ENCODE measurements at regions not wholly inside any gene's neighbourhood (a gene's known extent, or its start where the extent isn't known, plus 50 kb on each side); places are given as distances from the start of the nearest gene placed in this dataset.

DNA sequence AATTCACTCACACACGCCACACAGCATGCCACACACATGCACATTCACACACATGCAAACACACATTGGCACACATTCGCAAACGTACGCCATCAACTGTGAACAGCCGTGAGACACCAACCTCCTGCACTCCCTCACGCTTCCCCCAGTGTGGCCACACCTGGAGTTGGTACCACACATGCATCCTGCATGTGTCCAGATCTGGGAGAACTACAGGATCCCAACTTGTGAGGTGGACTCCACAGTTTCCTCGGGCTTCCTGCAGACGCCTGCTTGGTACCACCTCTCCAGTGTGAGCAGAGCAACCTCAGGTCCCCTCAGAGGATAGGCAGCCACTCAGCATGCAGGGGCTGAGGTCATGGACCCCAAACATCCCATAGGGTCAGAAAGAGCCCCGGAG lies 239.0 kb downstream of the EIPR1 start:
- no peak for DNase-seq (ENCODE audit: extremely low spot score)
- Histone ChIP-seq H3K36me3 (ENCODE audit: insufficient read depth) (no peaks in the 10 kb centered on the region), H3K27ac (ENCODE audit: low read depth) (no peak overlapping the region), H3K4me3 (ENCODE audit: low read depth, low read length) (no peak overlapping the region), H3K4me1 (ENCODE audit: insufficient read depth) (no peaks in the 10 kb centered on the region)
- WGBS = 85% methylated on average over 9 of the region's 9 CpGs

DNA sequence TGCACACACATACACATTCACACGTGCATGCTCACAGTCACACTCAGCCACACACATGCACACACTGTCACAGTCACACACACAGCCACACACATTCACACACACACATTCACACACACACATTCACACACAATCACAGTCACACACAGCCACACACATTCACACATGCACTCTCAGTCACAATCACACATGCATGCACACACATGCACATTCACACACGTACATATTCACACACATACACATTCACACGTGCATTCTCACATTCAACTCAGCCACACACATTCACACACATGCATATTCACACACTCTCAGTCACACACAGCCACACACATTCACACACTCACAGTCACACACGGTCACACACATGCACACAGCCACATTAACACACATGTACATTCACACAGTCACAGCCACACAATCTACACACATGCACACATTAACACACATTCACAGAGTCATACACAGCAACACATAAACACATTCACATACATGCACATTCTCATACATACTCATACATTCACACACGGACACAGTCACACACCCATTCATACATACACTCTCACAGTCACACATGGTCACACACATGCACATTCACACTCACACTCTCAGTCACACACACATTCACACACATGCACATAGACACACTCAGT lies 239.8 kb downstream of the EIPR1 start:
- no peaks in the 10 kb centered on the region for H3K36me3 ChIP-seq (ENCODE audit: insufficient read depth)
- H3K27ac ChIP-seq (ENCODE audit: low read depth) = no peak overlapping the region
- WGBS = 90% methylated on average over 5 of the region's 5 CpGs
- no peaks in the 10 kb centered on the region for H3K4me1 ChIP-seq (ENCODE audit: insufficient read depth)
- DNase-seq (ENCODE audit: extremely low spot score) = no peak
- no peak overlapping the region for H3K4me3 ChIP-seq (ENCODE audit: low read depth, low read length)

DNA sequence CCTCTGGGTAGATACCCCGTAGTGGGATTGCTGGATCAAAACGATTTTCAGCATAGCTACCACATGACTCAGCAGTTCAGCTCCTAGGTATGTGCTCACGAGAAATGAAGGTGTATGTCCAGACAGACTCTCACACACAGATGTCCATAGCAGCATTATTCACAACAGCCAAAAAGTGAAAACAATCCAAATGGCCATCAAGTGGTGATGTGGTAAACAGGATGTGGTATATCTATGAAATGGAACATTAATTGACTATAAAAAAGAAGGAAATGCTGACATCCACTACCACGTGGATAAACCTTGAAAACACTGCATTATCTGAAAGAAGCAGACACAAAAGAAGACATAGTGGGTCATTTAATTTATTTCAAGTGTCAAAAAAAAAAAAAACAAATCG lies 241.9 kb downstream of the EIPR1 start:
- Histone ChIP-seq H3K27ac (ENCODE audit: low read depth) (no peak overlapping the region), H3K4me1 (ENCODE audit: insufficient read depth) (no peaks in the 10 kb centered on the region), H3K36me3 (ENCODE audit: insufficient read depth) (no peaks in the 10 kb centered on the region), H3K4me3 (ENCODE audit: low read depth, low read length) (no peak overlapping the region)
- WGBS = 87% methylated on average over 5 of the region's 5 CpGs
- no peak for DNase-seq (ENCODE audit: extremely low spot score)

DNA sequence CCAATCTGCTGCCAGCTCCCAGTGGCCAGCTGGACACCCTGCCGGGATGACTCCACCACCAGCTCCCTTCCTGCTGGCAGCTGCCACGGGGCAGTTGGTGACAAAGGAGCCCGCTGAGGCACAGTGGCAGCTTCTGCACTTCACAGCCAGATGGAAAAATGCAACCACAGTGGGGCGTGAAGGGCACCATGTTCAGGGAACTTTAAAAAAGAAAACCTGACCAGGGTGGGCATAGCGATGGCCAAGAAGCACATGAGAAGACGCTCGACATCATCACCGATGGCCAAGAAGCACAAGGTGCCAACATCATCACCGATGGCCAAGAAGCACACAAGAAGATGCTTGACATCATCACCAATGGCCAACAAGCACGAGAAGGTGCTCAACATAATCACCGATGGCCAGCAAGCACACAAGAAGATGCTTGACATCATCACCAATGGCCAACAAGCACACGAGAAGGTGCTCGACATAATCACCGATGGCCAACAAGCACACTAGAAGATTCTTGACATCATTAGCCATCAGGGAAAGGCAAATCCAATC lies 243.5 kb downstream of the EIPR1 start:
- Histone ChIP-seq H3K27ac (ENCODE audit: low read depth) (no peak overlapping the region), H3K36me3 (ENCODE audit: insufficient read depth) (no peaks in the 10 kb centered on the region), H3K4me1 (ENCODE audit: insufficient read depth) (no peaks in the 10 kb centered on the region), H3K4me3 (ENCODE audit: low read depth, low read length) (no peak overlapping the region)
- no peak for DNase-seq (ENCODE audit: extremely low spot score)
- WGBS = 97% methylated on average over 14 of the region's 14 CpGs

DNA sequence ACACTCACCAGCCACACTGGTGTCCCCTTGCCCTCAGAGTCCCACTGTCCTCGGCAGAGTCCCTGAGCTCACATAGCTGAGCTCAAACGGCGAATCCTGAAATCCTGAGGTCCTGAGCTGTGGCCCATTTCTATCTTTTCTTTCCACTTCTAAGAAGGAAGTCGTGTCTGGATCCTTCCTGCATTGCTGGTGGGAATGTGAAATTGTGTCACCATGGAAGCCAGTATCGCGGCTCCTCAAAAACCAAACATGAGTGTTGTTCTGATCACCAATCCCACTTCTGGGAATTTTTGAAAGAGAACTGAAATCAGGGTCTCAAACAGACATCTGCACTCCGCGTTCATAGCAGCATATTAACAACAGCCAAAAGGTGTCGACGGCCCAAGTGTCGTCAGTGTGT lies 244.7 kb downstream of the EIPR1 start:
- WGBS = 83% methylated on average over 11 of the region's 11 CpGs
- no peak for DNase-seq (ENCODE audit: extremely low spot score)
- no peaks in the 10 kb centered on the region for H3K4me1 ChIP-seq (ENCODE audit: insufficient read depth)

DNA sequence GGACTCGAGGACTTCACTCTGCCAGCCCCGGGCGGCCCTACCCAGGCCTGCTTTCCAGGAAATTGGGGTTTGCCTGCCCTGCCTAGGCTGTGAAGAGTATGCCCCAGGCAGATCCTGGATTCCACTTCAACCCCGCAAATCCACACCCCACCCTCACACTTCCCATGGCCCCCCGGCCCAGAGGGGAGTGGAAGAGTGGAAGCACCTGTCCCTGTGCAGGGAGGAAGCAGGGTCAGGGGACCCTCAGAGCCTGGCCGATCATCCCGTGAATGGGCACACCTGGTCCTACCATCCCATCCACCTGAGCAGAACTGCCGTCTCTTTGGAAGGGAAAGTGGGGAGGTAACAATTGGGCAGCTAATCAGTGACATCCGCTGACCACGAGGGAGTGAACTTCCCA lies 245.2 kb downstream of the EIPR1 start:
- DNase-seq (ENCODE audit: extremely low spot score) = no peak
- Histone ChIP-seq H3K4me3 (ENCODE audit: low read depth, low read length) (no peak overlapping the region), H3K4me1 (ENCODE audit: insufficient read depth) (no peaks in the 10 kb centered on the region), H3K36me3 (ENCODE audit: insufficient read depth) (no peaks in the 10 kb centered on the region), H3K27ac (ENCODE audit: low read depth) (no peak overlapping the region)
- 76% methylated on average over 10 of the region's 10 CpGs for WGBS

More for the DNA sequence above, 244.7 kb downstream of the EIPR1 start:
- H3K27ac ChIP-seq (ENCODE audit: low read depth) = no peak overlapping the region
- no peak overlapping the region for H3K4me3 ChIP-seq (ENCODE audit: low read depth, low read length)
- H3K36me3 ChIP-seq (ENCODE audit: insufficient read depth) = no peaks in the 10 kb centered on the region

DNA sequence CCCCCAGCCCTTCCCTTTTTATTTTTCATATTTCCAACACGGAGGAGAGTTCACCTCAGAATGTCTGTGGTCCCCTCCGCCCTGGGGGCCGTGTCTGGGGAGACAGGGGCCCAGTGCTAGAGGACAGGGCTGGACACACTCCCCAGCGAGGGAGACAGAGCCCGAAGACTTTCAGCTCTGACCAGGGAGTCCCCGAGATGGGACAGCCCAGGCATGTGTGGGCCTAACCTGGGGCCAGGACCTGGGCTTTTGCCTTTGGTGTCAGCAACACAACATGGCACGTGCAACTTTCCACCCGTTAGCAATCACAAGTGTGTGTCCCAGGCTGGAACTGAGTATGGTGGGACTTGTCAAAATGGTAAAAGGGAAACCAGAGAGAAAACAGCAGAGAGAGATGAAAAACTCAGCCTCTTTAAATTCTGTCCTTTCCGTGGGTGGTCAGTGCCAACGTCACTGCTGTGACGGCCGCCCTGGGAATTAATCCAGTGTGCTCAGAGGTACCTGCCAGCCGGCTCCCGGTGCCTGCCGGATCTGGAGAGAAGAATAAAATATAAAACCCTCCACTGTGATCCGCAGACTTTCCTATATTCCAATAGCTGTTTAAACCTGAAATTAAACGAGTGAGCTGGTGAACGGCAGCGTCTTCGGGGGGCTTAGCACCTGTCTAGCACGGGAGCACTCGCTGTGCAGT lies 245.8 kb downstream of the EIPR1 start:
- Histone ChIP-seq H3K4me1 (ENCODE audit: insufficient read depth) (no peaks in the 10 kb centered on the region), H3K27ac (ENCODE audit: low read depth) (no peak overlapping the region), H3K4me3 (ENCODE audit: low read depth, low read length) (no peak overlapping the region), H3K36me3 (ENCODE audit: insufficient read depth) (no peaks in the 10 kb centered on the region)
- DNase-seq (ENCODE audit: extremely low spot score) = no peak
- WGBS = 33% methylated on average over 22 of the region's 22 CpGs

DNA sequence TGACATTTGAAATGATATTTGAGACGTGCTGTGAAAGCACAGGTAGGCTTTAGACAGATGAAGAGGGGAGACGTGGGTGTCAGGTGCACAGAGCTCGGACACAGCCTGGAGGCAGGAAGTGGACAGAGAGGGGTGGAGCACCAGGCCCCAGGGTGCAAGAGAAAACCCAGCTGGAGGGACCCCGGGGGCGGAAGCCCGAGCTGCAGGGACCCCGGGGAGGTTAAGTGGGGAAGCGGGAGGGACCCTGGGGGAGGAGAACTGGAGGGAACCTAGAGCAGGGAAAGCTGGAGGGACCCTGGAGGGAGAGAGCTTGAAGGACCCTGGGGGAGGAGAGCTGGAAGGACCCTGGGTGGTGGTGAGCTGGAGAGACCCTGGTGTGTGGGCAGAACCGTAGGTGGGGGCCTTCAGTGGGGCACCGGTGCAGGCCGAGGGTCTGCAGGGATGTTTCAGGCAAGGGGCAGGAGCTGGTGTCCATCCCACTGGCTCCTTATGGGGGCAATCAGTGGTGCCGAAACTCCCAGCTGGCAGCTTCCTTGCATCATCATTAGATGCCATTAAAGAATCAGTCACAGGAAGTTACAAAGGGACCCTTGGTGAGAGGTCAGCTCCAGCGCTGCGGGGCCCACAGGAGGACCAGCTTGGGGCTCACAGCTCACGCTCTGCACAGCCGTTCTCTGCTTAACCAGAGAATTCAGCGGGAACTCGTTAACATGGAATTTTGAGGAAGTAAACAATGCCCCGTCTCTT lies 246.6 kb downstream of the EIPR1 start:
- DNase-seq (ENCODE audit: extremely low spot score) = no peak
- 48% methylated on average over 19 of the region's 19 CpGs for WGBS
- H3K4me3 ChIP-seq (ENCODE audit: low read depth, low read length) = no peak overlapping the region
- no peak overlapping the region for H3K27ac ChIP-seq (ENCODE audit: low read depth)
- H3K36me3 ChIP-seq (ENCODE audit: insufficient read depth) = no peaks in the 10 kb centered on the region
- no peaks in the 10 kb centered on the region for H3K4me1 ChIP-seq (ENCODE audit: insufficient read depth)

DNA sequence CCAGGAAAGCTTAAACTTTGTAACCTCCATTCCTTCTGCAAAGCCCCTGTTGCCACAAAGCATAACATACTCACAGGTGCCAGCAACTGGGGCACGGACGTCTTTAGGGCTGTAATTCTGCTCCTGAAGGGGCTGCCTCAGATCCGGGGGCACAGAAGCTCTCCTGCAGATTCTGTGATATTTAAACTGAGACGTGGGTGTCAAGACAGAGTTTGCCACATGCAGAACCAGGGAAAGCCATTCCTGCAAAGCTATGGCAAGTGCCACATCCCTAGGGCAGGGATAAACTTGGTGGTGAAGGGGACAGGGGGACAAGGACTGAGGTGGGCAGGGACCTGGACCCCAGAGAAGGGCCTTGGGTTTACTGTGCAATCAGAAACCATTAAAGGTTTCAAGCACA lies 247.2 kb downstream of the EIPR1 start:
- WGBS = 85% methylated on average over 4 of the region's 4 CpGs
- no peaks in the 10 kb centered on the region for H3K4me1 ChIP-seq (ENCODE audit: insufficient read depth)
- H3K27ac ChIP-seq (ENCODE audit: low read depth) = no peak overlapping the region
- no peaks in the 10 kb centered on the region for H3K36me3 ChIP-seq (ENCODE audit: insufficient read depth)
- DNase-seq (ENCODE audit: extremely low spot score) = no peak
- H3K4me3 ChIP-seq (ENCODE audit: low read depth, low read length) = no peak overlapping the region

DNA sequence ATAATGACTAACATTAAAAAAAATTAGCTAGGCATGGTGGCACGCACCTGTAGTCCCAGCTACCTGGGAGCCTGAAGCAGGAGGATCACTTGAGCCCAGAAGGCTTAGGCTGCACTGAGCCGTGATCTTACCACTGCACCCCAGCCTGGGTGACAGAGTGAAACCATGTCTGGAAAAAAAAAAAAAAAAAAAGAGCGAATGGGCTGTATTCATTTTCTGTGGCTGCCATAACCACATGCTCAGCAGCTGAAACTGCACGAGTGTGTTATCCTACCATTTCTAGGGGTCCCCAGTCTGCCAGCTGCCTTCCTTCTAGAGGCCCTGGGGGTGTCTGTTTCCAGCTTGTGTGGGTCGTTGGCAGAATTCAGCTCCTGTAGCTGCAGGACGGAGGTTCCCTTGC lies 247.8 kb downstream of the EIPR1 start:
- no peaks in the 10 kb centered on the region for H3K36me3 ChIP-seq (ENCODE audit: insufficient read depth)
- no peaks in the 10 kb centered on the region for H3K4me1 ChIP-seq (ENCODE audit: insufficient read depth)
- WGBS = 83% methylated on average over 6 of the region's 6 CpGs
- H3K27ac ChIP-seq (ENCODE audit: low read depth) = no peak overlapping the region
- no peak overlapping the region for H3K4me3 ChIP-seq (ENCODE audit: low read depth, low read length)
- DNase-seq (ENCODE audit: extremely low spot score) = no peak

DNA sequence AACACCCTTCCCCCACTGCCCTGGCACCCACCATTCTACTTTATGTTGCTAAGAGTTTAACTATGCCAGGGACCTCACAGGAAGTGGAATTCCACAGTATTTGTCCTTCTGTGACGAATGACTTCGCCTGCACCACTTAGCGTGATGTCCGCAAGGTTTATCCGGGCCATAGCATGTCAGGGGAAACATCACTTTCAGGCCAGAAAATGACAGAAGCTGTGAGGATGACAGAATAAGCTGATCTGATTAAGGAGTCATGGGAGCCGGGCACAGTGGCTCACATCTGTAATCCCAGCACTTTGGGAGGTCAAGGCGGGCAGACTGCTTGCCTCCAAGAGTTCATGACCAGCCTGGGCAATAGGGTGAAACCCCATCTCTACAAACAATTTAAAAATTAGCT lies 248.8 kb downstream of the EIPR1 start:
- no peaks in the 10 kb centered on the region for H3K36me3 ChIP-seq (ENCODE audit: insufficient read depth)
- no peaks in the 10 kb centered on the region for H3K4me1 ChIP-seq (ENCODE audit: insufficient read depth)
- 91% methylated on average over 7 of the region's 7 CpGs for WGBS
- DNase-seq (ENCODE audit: extremely low spot score) = no peak
- no peak overlapping the region for H3K27ac ChIP-seq (ENCODE audit: low read depth)
- H3K4me3 ChIP-seq (ENCODE audit: low read depth, low read length) = no peak overlapping the region

DNA sequence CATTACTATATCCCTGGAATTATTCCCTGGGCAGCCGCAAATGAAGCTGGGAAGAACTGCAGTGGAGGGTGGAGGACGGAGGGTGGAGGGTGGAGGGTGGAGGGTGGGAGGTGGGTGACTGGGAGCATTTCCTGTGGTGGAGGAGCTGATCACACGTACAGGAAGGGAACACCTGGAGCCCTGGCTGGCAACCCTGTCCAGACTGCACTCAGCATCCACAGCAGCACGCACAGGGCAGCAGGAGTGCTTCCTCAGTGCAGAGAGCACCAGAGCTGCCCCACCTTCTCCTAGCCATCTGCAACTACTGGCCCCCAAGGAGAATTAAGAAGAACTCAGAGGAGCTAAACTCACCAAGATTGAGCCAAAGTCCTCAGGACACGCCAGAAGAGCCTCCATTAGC lies 249.9 kb downstream of the EIPR1 start:
- Histone ChIP-seq H3K27ac (ENCODE audit: low read depth) (no peak overlapping the region), H3K4me3 (ENCODE audit: low read depth, low read length) (no peak overlapping the region), H3K36me3 (ENCODE audit: insufficient read depth) (no peaks in the 10 kb centered on the region), H3K4me1 (ENCODE audit: insufficient read depth) (no peaks in the 10 kb centered on the region)
- 35% methylated on average over 5 of the region's 5 CpGs for WGBS
- no peak for DNase-seq (ENCODE audit: extremely low spot score)

DNA sequence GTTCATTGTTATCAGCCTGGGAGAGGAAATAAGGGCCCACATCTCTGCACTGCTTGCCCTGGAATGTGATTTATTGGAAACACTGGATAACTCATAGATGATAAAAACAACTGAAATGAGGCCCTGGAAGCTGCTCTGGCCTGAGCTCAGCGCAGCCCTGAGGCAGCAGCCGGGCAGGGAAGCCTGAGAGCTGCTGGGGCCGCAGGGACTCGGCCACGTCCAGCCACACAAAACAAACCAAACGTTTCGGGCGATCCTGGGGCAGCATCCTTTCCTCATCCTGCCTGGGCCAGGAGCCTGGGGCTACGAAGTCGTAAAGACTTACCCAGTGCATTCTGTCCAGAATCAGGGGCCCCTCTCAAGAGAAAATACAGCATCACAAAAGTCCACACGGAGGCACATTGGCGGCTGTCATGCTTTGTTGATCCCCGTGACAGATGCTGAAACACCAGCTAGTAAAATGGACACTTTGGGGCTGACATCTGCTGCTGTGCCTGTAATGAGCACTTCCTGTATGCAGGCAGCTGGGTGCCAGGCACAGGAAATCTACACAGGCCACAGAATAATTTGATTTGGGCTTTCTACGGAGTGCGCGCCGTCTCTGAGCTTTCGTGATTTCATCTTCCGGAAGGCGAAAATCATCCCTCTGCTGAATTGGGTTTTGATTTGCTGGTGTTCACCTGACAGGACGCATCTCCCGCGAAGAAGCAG lies 250.6 kb downstream of the EIPR1 start:
- H3K27ac ChIP-seq (ENCODE audit: low read depth) = no peak overlapping the region
- no peak overlapping the region for H3K4me3 ChIP-seq (ENCODE audit: low read depth, low read length)
- no peaks in the 10 kb centered on the region for H3K36me3 ChIP-seq (ENCODE audit: insufficient read depth)
- no peak for DNase-seq (ENCODE audit: extremely low spot score)
- WGBS = 41% methylated on average over 23 of the region's 23 CpGs
- H3K4me1 ChIP-seq (ENCODE audit: insufficient read depth) = no peaks in the 10 kb centered on the region
